IMR-90 (cell line): ENCODE measurements at regions not wholly inside any gene's neighbourhood (a gene's known extent, or its start where the extent isn't known, plus 50 kb on each side); places are given as distances from the start of the nearest gene placed in this dataset.
A peak's percentile ranks its signal among the peaks of the same experiment; 100 is the strongest.

Experiments
- ATAC-seq: fragments of 200-7000 bp; cut with Tn5 transposase; 2 replicates; pipeline ENCODE4 v1.9.1; 2020; ENCODE audit warnings: low read depth, mild to moderate bottlenecking, moderate library complexity
- BruUV-seq: library from RNA; stranded (reverse); fragments of 400-500 nt; replicated peaks from 2 replicates; lab custom pipeline; 2021; lab: Mats Ljungman, UMichigan
- CTCF ChIA-PET: fragments of 300-600 bp; formaldehyde crosslinking; extraction: SDS; loops from one replicate; lab custom pipeline; 2021; ENCODE audit warnings: antibody characterized with exemption; lab: Yijun Ruan, JAX
- POLR2A ChIA-PET: fragments of 300-600 bp; sonication (Branson Sonifier 250); formaldehyde crosslinking; loops from one replicate; lab custom pipeline; 2022; ENCODE audit warnings: antibody characterized with exemption; ENCODE audit not compliant: unreplicated experiment; lab: Charles Lee
- DNase-seq: peaks from one replicate; pipeline ENCODE4 v3.0.0; 2013
- H2AFZ ChIP-seq: replicated peaks from 2 replicates; pipeline ENCODE3; 2013; ENCODE audit warnings: low read length, mild to moderate bottlenecking; ENCODE audit not compliant: poor library complexity
- H2AK5ac ChIP-seq: 2 replicates; pipeline ENCODE4 v1.6.1; 2013; ENCODE audit warnings: low read depth, low read length, inconsistent platforms
- H2AK9ac ChIP-seq: replicated peaks from 2 replicates; pipeline ENCODE3; 2013; ENCODE audit warnings: mild to moderate bottlenecking, low read depth, low read length, moderate library complexity; ENCODE audit not compliant: poor library complexity
- H2BK120ac ChIP-seq: 2 replicates; pipeline ENCODE4 v1.6.1; 2013; ENCODE audit warnings: low read depth, low read length, inconsistent platforms
- H2BK15ac ChIP-seq: 3 replicates; pipeline ENCODE4 v1.6.1; 2013; ENCODE audit warnings: low read depth, low read length, inconsistent platforms
- H2BK20ac ChIP-seq: 2 replicates; pipeline ENCODE4 v1.6.1; 2013; ENCODE audit warnings: low read depth, mild to moderate bottlenecking, inconsistent platforms, low read length, moderate library complexity
- H2BK5ac ChIP-seq: 2 replicates; pipeline ENCODE4 v1.6.1; 2013; ENCODE audit warnings: mild to moderate bottlenecking, low read depth, low read length, inconsistent platforms; ENCODE audit not compliant: poor library complexity, severe bottlenecking
- H3K14ac ChIP-seq: replicated peaks from 2 replicates; pipeline ENCODE4 v1.6.1; 2013; ENCODE audit warnings: low read depth, low read length, inconsistent platforms
- H3K18ac ChIP-seq: 2 replicates; pipeline ENCODE4 v1.6.1; 2013; ENCODE audit warnings: low read depth, low read length, control low read depth
- H3K23ac ChIP-seq: 2 replicates; pipeline ENCODE4 v1.6.1; 2013; ENCODE audit warnings: low read depth, low read length, inconsistent platforms
- H3K27ac ChIP-seq: 2 replicates; pipeline ENCODE4 v1.5.1; 2013; ENCODE audit warnings: mild to moderate bottlenecking, control low read depth, low read length; ENCODE audit not compliant: insufficient read depth
- H3K27me3 ChIP-seq: 2 replicates; pipeline ENCODE4 v1.6.1; 2013; ENCODE audit warnings: low read length; ENCODE audit not compliant: control insufficient read depth, insufficient read depth
- H3K36me3 ChIP-seq: 2 replicates; pipeline ENCODE4 v1.6.1; 2013; ENCODE audit warnings: low read length, mixed read lengths; ENCODE audit not compliant: control insufficient read depth, insufficient read depth
- H3K4ac ChIP-seq: 2 replicates; pipeline ENCODE4 v1.6.1; 2013; ENCODE audit warnings: low read depth, low read length, inconsistent platforms
- H3K4me1 ChIP-seq: 2 replicates; pipeline ENCODE4 v1.6.1; 2013; ENCODE audit warnings: low read length, mixed read lengths; ENCODE audit not compliant: control insufficient read depth, insufficient read depth
- H3K4me2 ChIP-seq: 2 replicates; pipeline ENCODE4 v1.6.1; 2013; ENCODE audit warnings: low read depth, mild to moderate bottlenecking, control low read depth, low read length, moderate library complexity
- H3K4me3 ChIP-seq: 2 replicates; pipeline ENCODE4 v1.5.1; 2013; ENCODE audit warnings: low read depth, mild to moderate bottlenecking, control low read depth, low read length, moderate library complexity; ENCODE audit not compliant: insufficient read depth
- H3K56ac ChIP-seq: 2 replicates; pipeline ENCODE4 v1.6.1; 2013; ENCODE audit warnings: low read length, inconsistent platforms; ENCODE audit not compliant: insufficient read depth; ENCODE audit errors: extremely low read depth
- H3K79me1 ChIP-seq, 2 experiments: 2 replicates each; pipeline ENCODE4 v1.6.1; 2013; ENCODE audit warnings: low read length in 2 of 2, inconsistent platforms in 1 of 2, low read depth in 1 of 2
- H3K9ac ChIP-seq: 2 replicates; pipeline ENCODE4 v1.6.1; 2013; ENCODE audit warnings: low read depth, low read length, control low read depth
- H3K9me1 ChIP-seq: 2 replicates; pipeline ENCODE4 v1.6.1; 2013; ENCODE audit warnings: low read length, inconsistent platforms; ENCODE audit not compliant: insufficient read depth
- H3K9me3 ChIP-seq: 2 replicates; pipeline ENCODE4 v1.6.1; 2013; ENCODE audit warnings: low read length; ENCODE audit not compliant: control insufficient read depth, insufficient read depth
- H4K20me1 ChIP-seq: 2 replicates; pipeline ENCODE4 v1.6.1; 2013; ENCODE audit warnings: low read length, inconsistent platforms; ENCODE audit not compliant: insufficient read depth
- H4K5ac ChIP-seq: 2 replicates; pipeline ENCODE4 v1.6.1; 2013; ENCODE audit warnings: mild to moderate bottlenecking, low read depth, low read length, control low read depth
- H4K8ac ChIP-seq, 2 experiments: 2 replicates each; pipeline ENCODE4 v1.6.1; 2013; ENCODE audit warnings: low read depth in 2 of 2, low read length in 2 of 2, control low read depth in 1 of 2, inconsistent platforms in 1 of 2
- H4K91ac ChIP-seq: 2 replicates; pipeline ENCODE4 v1.6.1; 2013; ENCODE audit warnings: low read depth, low read length, inconsistent platforms; ENCODE audit not compliant: insufficient read depth
- CTCF ChIP-seq: conservative IDR thresholded peaks from 2 replicates; pipeline ENCODE4 v1.5.1; 2012; ENCODE audit warnings: mild to moderate bottlenecking, low read depth, low read length, improper control_type of control experiment
- RCOR1 ChIP-seq: IDR thresholded peaks from 2 replicates; pipeline ENCODE4 v1.6.1; 2012; ENCODE audit warnings: mild to moderate bottlenecking, low read length, improper control_type of control experiment; ENCODE audit not compliant: insufficient replicate concordance
- WGBS, 2 experiments: methylation state at CpG; one replicate each; pipeline versions ENCODE4 v1.1.5 to v1.1.7; 2013; ENCODE audit warnings: missing lambda C conversion rate in 2 of 2; ENCODE audit not compliant: insufficient read length in 1 of 2; ENCODE audit errors: extremely low coverage in 2 of 2; 5-methylcytosine and 5-hydroxymethylcytosine counted together
- dilution Hi-C: fragments of 300-500 bp; cut with HindIII; formaldehyde crosslinking; loops from one replicate; pipeline ENCODE4 v1.14.3; 2018; ENCODE audit warnings: low sequenced_read_pairs; ENCODE audit not compliant: unreplicated experiment
- in situ Hi-C: fragments of 300-500 bp; cut with MboI; formaldehyde crosslinking; loops from 3 replicates; pipeline ENCODE4 v1.14.3; 2019; ENCODE audit warnings: low sequenced_read_pairs, inconsistent platforms, mixed read lengths
- intact Hi-C: fragments of 100-400 bp; cut with micrococcal nuclease; formaldehyde crosslinking; loops from 2 replicates; pipeline ENCODE4 v1.10.0; 2022

DNA sequence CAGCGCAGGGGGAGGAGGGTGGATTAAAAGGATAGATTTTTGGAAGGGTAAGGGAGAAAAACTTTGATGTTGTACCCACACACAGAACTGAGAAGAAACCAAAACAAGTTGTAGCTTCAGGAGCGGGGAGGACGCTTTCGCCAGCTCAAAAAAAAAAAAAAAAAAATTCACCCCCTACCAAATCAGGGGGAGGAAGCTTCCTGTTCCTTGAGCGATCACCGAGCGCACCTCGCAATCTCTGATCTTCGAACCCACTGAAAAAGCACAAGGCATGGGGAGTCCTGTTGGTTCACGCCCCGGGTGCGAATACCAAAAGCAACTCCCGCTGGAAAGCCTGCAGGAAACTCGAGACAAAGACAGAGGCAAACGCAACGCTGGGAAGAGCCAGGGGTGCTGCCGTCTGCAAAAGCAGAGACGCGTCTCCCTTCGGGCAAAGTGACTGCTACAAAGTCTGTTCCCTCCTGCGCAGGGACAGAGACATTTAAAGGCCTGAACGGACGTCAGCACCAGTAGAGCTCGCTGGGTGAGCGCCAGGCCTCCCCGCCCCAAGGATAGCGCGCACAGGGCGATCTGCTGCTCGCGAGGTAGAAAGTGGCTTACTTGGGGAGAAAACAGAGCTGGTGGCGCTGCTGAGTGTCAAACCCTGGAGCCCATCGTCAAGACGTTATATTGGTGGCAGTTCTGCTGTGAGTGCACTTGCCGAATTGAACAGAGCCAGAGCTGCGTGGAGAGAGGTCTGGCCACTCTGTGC lies 190.4 kb downstream of the USP22 start:
- Histone ChIP-seq H3K18ac (no peak overlapping the region), H3K23ac (no peak overlapping the region; the same call in 1 of the 2 replicates), H4K8ac (no peak overlapping the region), H3K36me3 (no peaks in the 10 kb centered on the region), H3K9me1 (no peaks in the 10 kb centered on the region), H3K9me3 (no peaks in the 10 kb centered on the region), H3K79me1 (no peaks in the 10 kb centered on the region), H3K4me2 (peak overlapping the region; percentile 93), H2BK15ac (no peak overlapping the region), H3K4me1 (no peaks in the 10 kb centered on the region; the same call in 1 of the 2 replicates), H2AK5ac (no peak overlapping the region), H2BK5ac (no peak overlapping the region), H3K14ac (no peak overlapping the region), H3K27ac (no peak overlapping the region), H2AFZ (no peak overlapping the region), H3K4me3 (peak overlapping the region; percentile 29; the same call in 1 of the 2 replicates), H2BK20ac (no peak overlapping the region), H3K9ac (no peak overlapping the region), H2AK9ac (no peak overlapping the region), H3K27me3 (peaks cover 21% of the 10 kb centered on the region), H4K5ac (no peak overlapping the region), H3K56ac (no peak overlapping the region), H4K91ac (no peak overlapping the region), H4K20me1 (no peaks in the 10 kb centered on the region), H3K4ac (no peak overlapping the region), H2BK120ac (no peak overlapping the region)
- no TSS peak for BruUV-seq
- in situ Hi-C loops (no loop called here), intact Hi-C loops (loop anchor here (5.0 to 10.0 kb wide), 3 partner anchors 52 to 625 kb away; no protein-coding TSS in a partner anchor), dilution Hi-C loops (no loop called here)
- ChIA-PET CTCF (interaction anchor here (0.6 kb wide), 1 partner anchor 84 kb away, joined by 3 read pairs; no protein-coding TSS in a partner anchor), POLR2A (no interaction called here)
- DNase-seq (no peak), ATAC-seq (peak; percentile 57)
- no peak for TF ChIP-seq CTCF
- no peak for TF ChIP-seq RCOR1
- WGBS, 2 experiments: 13% methylated on average over 16 of the region's 36 CpGs; no CpG with 5 or more reads in 1 of the 2 experiments
